Stimulated activated CD4-positive, alpha-beta T cell treated with anti-CD3 and anti-CD28 coated beads, Interleukin-1b, Interleukin-23, amount 100 ng/mL, for 24 hours (primary cell): ENCODE measurements at regions not wholly inside any gene's neighbourhood (a gene's known extent, or its start where the extent isn't known, plus 50 kb on each side); places are given as distances from the start of the nearest gene placed in this dataset.

Experiments used
- DNase-seq, 4 experiments: peaks; one replicate each; pipeline ENCODE4 v3.0.0-alpha.2; 2020; ENCODE audit warnings: low read depth in 4 of 4, low spot score in 1 of 4

- no peak for DNase-seq
These were observed 125.7 kb upstream of the GADD45A start for GRCh38 chr1:67559222-67559700.

- DNase-seq, result no peak
These were observed 124.3 kb upstream of the GADD45A start for GRCh38 chr1:67560580-67561255.

- peak; percentile 81 to 92 (median 82) for DNase-seq
These were observed 123.3 kb upstream of the GADD45A start for GRCh38 chr1:67561704-67562113.

GRCh38 chr1:67563684-67564083, 121.3 kb upstream of the GADD45A start:
- DNase-seq, result no peak

GRCh38 chr1:67564193-67564592, 120.8 kb upstream of the GADD45A start:
- DNase-seq, result no peak

GRCh38 chr1:67566803-67567377, 118.1 kb upstream of the GADD45A start:
- no peak for DNase-seq

- DNase-seq, result no peak
These were observed 114.4 kb upstream of the GADD45A start for GRCh38 chr1:67570486-67571143.

GRCh38 chr1:67571406-67571805, 113.6 kb upstream of the GADD45A start:
- DNase-seq, result no peak

GRCh38 chr1:67571901-67572593, 113.0 kb upstream of the GADD45A start:
- DNase-seq, result no peak

- no peak for DNase-seq
These were observed 112.3 kb upstream of the GADD45A start for GRCh38 chr1:67572594-67573221.

- DNase-seq, result no peak
These were observed 111.6 kb upstream of the GADD45A start for GRCh38 chr1:67573311-67573872.

GRCh38 chr1:67574221-67574620, 110.8 kb upstream of the GADD45A start:
- DNase-seq, result no peak

- no peak for DNase-seq
These were observed 109.1 kb upstream of the GADD45A start for GRCh38 chr1:67575861-67576260.

- no peak for DNase-seq
These were observed 108.5 kb upstream of the GADD45A start for GRCh38 chr1:67576474-67576873.

GRCh38 chr1:67577646-67578045, 107.4 kb upstream of the GADD45A start:
- DNase-seq, result no peak

- DNase-seq, result no peak
These were observed 106.5 kb upstream of the GADD45A start for GRCh38 chr1:67578397-67579020.

- no peak for DNase-seq
These were observed 105.2 kb upstream of the GADD45A start for GRCh38 chr1:67579623-67580394.

- no peak for DNase-seq
These were observed 104.2 kb upstream of the GADD45A start for GRCh38 chr1:67580691-67581403.
